COLO668 (cell line): ENCODE measurements at regions not wholly inside any gene's neighbourhood (a gene's known extent, or its start where the extent isn't known, plus 50 kb on each side); places are given as distances from the start of the nearest gene placed in this dataset.
"Not testable (repeated sequence)": the region's sequence is repeated elsewhere in the genome, so short reads cannot be mapped to it uniquely, and the experiment has no call there.

Source experiments
- DNase-seq: peaks from one replicate; lab custom pipeline; 2025; ENCODE audit not compliant: unreplicated experiment; lab: John Stamatoyannopoulos, UW

- DNase-seq, result no peak
Observed at GRCh38 chr2:91839904-91840868, 3031.0 kb upstream of the TEKT4 start.

DNA sequence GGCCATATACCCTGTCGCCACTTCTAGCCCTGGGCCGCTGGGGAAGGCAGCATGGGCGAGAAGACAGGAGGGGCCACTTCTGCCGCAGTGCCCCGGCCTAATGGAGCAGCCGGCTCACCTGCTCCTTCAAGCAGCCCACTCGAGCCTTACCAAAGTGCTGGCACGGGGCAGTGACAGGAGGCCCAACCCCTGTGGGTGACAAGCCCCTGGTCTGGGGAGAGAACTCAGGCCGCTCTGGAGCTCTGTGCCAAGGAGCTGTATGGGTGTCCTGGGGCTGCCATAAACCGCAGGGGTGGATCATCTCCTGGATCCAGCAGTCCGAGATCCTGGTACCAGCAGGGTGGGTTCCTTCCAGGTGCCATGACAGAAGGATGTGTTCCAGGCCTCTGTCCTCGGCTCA, 3029.0 kb upstream of the TEKT4 start:
- DNase-seq, result not testable (repeated sequence)

DNA sequence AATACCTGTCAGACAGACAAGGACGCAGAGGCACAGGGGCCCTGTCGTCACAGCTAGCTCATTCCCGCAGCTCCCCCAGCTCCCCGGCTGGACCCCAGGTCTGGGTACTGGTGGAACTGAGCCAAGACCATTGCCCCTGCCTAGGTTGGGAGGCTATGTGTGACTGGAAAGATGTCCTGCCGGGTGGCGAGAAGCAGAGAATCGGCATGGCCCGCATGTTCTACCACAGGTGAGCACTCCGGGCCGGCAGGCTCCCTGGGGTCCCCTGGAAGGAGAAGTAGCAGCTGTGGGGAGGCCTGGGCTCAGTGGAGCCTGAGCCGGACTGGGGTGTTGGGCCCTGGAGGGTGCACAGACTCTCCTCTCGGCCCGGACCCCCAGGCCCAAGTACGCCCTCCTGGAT, 3028.3 kb upstream of the TEKT4 start:
- not testable (repeated sequence) for DNase-seq

DNA sequence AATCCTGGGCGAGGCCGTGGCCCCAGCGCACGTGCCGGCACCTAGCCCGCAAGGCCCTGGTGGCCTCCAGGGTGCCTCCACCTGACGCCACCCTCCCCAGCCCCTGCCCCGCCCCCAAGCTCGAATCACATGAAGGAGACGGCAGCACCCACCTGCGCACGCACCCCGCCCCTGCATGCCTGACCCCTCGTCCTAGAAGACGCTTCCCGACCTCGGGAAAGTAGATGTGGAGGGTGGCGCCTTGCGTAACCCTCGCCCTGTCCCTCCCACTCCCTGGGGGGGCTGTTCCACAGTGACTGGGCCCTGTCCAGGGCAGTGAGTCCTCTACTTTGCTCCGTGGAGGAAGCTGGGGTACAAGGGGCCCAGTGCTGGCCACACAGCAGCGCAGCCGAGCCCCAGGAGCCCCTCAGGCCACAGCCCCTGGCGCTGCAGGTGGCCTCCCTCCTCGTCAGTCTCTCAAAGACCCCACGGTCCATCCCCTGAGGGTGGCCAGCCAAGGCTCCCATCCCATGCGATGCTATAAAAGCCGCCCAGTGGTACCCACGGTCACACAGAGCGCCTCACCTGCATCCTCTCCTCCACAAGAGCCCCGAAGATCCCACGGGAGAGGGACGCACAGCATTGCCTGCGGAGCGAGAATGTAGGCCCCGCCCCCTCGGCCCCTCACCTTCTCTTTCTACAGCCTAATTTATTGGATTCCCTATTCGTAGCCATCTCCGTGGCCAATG, 3027.3 kb upstream of the TEKT4 start:
- DNase-seq, result not testable (repeated sequence)

- DNase-seq, result not testable (repeated sequence)
Observed at GRCh38 chr2:91844451-91844825, 3026.8 kb upstream of the TEKT4 start.

DNA sequence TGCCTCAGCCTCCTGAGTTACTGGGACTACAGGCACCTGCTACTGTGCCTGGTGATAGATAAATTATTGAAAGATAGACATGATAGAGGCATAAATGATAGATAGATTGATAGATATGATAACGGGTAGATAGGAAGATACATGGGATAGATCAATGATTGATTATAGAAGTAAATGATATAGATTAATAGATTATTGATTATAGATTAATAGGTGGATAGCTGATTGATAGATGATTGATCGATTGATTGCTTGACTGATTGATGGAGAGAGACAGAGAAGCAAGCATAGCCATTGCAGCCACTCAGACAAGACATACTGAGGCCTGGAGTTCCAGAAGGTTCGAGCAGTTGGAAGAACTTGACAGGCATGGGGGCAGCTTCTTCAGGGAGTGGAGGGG, 3024.8 kb upstream of the TEKT4 start:
- not testable (repeated sequence) for DNase-seq

- DNase-seq, result not testable (repeated sequence)
Observed at GRCh38 chr2:91851689-91852420, 3019.4 kb upstream of the TEKT4 start.

GRCh38 chr2:91856971-91857370, 3014.3 kb upstream of the TEKT4 start:
- DNase-seq, result not testable (repeated sequence)

GRCh38 chr2:91857711-91858110, 3013.5 kb upstream of the TEKT4 start:
- not testable (repeated sequence) for DNase-seq

GRCh38 chr2:91871716-91872115, 2999.5 kb upstream of the TEKT4 start:
- not testable (repeated sequence) for DNase-seq

- not testable (repeated sequence) for DNase-seq
Observed at GRCh38 chr2:91873416-91873815, 2997.8 kb upstream of the TEKT4 start.

DNA sequence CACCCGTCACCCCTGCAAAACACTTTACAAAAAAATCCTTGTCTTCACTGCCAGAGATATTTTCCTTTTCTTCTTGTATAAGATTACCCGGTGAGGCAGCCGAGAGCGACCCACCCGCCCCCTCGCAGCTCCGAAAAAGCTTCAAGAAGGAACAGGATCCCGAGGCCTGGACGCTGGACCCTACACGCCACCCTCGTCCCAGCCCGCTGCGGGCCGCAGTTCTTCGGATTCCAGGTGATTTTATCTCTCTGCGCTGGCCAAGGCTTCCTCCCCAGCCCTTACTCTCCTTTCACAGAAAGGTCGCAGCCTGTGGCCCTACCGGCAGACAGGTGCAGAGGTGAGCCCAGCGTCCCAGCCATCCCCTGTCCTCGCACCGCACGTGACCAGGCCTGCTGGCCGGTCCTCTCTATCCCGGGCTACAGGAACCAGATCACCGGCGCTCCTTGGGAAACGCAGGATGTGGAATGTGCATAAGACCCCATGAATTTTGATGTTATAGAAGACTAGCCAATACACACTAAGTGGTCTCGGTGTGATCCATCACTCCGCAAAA, 2993.5 kb upstream of the TEKT4 start:
- DNase-seq, result not testable (repeated sequence)

- not testable (repeated sequence) for DNase-seq
Observed at GRCh38 chr2:91895091-91895490, 2976.1 kb upstream of the TEKT4 start.

GRCh38 chr2:91917602-91918001, 2953.6 kb upstream of the TEKT4 start:
- DNase-seq, result not testable (repeated sequence)
